ENCODE measurements at regions not wholly inside any gene's neighbourhood (a gene's known extent, or its start where the extent isn't known, plus 50 kb on each side); places are given as distances from the start of the nearest gene placed in this dataset.
A peak's percentile ranks its signal among the peaks of the same experiment; 100 is the strongest.

DNA sequence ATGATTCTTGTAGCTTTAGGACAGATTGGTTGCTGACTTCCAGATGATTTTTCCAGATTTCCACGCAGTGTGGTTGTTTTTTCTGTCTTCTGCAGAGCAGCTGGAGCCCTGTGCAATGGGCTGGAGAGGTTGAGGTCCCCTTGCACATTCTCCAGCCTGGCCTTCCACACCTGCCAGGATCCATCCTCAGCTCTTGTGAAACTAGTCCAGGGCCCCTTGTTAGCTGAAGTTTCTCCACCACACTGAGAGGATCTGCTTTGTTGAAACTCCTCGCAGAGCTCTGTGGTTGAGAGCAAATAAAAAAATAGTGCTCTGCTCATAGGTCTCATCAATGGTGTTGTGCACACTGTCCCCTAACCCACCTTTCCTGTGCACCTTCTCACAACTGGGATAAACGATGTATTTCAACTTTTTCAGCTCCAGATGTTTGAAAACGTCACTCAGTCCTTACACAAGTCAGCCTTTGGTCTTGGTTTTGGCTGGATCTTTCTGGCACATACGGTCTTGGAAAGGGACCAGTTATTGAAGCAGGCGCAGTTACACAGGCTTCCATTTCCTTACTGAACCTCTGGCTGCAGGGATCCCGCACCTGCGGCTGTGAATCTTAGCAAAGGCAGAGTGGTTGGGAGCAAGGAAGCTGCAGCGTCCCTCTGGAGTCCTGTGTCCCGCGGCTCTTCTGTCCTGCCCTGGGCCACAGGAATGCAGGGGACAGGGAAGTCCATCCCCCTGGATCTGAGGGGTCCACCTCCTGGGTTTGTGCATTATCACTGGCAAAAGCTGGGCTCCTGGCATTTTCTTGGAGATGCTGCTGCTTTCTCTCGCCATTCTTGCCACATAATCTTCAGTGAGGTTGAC, 272.0 kb upstream of the DSEL start:
- H3K4me3 ChIP-seq (ENCODE audit: control insufficient read depth, low read depth, low read length): no peak overlapping the region
- DNase-seq (ENCODE audit: low read depth): no peak
- TF ChIP-seq, protein P1, sequence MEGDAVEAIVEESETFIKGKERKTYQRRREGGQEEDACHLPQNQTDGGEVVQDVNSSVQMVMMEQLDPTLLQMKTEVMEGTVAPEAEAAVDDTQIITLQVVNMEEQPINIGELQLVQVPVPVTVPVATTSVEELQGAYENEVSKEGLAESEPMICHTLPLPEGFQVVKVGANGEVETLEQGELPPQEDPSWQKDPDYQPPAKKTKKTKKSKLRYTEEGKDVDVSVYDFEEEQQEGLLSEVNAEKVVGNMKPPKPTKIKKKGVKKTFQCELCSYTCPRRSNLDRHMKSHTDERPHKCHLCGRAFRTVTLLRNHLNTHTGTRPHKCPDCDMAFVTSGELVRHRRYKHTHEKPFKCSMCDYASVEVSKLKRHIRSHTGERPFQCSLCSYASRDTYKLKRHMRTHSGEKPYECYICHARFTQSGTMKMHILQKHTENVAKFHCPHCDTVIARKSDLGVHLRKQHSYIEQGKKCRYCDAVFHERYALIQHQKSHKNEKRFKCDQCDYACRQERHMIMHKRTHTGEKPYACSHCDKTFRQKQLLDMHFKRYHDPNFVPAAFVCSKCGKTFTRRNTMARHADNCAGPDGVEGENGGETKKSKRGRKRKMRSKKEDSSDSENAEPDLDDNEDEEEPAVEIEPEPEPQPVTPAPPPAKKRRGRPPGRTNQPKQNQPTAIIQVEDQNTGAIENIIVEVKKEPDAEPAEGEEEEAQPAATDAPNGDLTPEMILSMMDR (IDR thresholded peaks at IDR 0.05; ENCODE audit: control insufficient read depth, insufficient read depth, low read depth, low read length, missing control alignments): no peak

DNA sequence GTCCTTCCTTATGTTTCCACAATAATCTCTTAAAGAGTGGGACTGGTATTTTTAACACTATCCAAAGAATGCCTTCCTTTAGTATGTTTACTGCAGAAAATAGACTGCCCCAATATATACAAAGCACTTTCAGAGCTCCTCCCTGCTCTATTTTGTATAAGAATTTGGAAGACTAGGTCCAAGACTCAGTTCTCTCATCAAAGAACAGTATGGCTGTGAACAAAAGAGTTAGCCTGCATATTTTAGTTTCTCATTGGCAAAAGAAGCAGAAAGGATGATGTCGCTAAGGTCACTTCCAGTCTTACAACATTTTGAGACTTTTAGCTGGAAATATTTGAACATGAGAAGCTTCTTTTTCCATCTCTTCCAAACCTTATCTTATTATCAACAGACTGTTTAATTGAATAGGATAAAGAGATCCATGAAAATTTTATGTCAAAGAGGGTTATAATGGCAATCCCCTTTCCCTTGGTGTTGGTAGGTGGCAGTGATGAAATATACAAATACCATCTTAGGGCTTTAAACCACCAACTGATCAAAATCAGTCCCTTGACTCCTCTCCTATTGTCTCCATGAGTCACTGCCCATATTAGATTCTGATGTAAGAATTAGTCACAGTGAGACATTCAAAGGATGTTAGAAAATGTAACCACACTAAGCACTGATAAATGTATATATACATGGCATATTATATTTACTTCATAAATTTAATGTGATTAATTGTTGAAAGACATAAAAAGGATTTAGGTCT, 266.9 kb upstream of the DSEL start:
- peak; percentile 80 for DNase-seq (ENCODE audit: low read depth)
- no peak overlapping the region for H3K4me3 ChIP-seq (ENCODE audit: control insufficient read depth, low read depth, low read length)
- TF ChIP-seq, protein P1 (IDR thresholded peaks at IDR 0.05; ENCODE audit: control insufficient read depth, insufficient read depth, low read depth, low read length, missing control alignments): no peak

DNA sequence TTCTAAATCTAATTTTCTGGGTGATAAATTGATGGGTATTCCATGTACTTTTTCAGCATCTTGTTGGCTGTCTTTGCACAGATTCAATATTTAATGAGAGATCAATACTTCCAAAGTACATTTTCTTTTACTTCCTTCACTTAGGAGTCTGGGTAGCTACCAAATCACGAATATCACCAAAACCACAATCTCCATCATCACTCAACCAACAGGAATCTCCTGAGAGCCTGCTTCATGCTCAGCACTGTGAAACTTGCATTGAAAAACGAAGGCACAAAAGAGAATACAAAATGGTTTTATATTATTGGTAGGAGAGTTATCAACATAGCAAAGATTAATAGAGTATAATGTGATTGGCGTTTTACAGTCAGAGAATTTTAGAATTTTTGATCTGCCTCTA, 261.5 kb upstream of the DSEL start:
- TF ChIP-seq, protein P1 (IDR thresholded peaks at IDR 0.05; ENCODE audit: control insufficient read depth, insufficient read depth, low read depth, low read length, missing control alignments): no peak

DNA sequence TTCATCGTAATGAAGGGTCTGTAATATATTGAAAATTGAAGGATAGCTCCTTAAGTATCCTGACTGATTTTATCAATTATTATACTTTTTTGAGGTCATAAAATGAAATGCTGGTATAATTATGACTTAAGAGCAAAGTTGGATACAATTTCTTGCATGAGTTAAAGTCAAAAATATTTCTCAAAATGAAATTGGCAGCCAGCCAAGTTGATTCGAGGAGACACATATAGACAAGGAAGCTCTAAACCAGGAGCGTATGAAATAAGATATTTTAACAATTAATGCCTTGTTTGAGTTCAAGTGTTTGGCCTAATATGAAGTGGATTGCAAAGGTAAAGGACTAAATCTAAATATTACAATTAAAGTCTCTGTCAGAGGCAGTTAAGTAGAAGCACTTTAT, 260.4 kb upstream of the DSEL start:
- H3K4me3 ChIP-seq (ENCODE audit: control insufficient read depth, low read depth, low read length): no peak overlapping the region
- TF ChIP-seq, protein P1 (IDR thresholded peaks at IDR 0.05; ENCODE audit: control insufficient read depth, insufficient read depth, low read depth, low read length, missing control alignments): no peak
- DNase-seq (ENCODE audit: low read depth): no peak

More for the DNA sequence above, 261.5 kb upstream of the DSEL start:
- no peak for DNase-seq (ENCODE audit: low read depth)
- H3K4me3 ChIP-seq (ENCODE audit: control insufficient read depth, low read depth, low read length): no peak overlapping the region

DNA sequence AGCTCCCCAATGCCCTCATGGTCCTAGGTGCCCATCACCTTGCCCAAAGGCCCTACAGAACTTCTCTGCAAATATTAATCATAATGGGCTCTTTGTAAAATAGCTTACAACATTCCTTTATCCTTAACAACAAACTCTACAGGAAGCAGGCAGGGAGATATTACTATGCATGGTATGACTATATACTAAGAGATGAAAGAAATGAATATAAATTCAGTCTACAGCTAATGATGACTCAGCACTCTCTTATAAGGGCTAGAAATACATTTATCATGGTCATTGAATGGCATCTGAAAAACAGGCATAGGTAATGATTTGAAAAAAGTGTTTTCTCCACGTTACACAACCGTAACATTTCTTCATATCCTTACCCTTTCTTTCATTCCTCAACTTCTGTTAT, 254.8 kb upstream of the DSEL start:
- H3K4me3 ChIP-seq (ENCODE audit: control insufficient read depth, low read depth, low read length): no peak overlapping the region
- TF ChIP-seq, protein P1 (IDR thresholded peaks at IDR 0.05; ENCODE audit: control insufficient read depth, insufficient read depth, low read depth, low read length, missing control alignments): no peak
- no peak for DNase-seq (ENCODE audit: low read depth)

DNA sequence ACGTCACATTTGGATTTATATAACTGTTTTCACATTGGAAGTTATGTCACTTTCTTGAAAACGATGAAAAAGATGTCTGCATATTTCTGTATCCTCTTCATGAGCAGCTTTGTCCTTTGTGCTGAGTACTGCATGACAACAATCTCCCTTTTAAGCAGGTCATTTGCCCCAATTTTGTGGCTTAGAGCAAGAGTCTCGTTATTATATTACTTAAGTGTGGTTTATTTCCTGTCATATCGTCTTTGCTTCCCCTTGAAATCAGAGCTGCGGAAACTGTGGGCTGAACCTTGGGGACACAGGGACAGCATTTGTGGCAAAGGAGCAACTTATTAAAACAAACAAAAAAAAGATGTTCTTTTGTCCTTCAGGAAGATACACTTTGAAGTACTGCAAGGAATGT, 254.0 kb upstream of the DSEL start:
- DNase-seq (ENCODE audit: low read depth): no peak
- TF ChIP-seq, protein P1 (IDR thresholded peaks at IDR 0.05; ENCODE audit: control insufficient read depth, insufficient read depth, low read depth, low read length, missing control alignments): no peak
- H3K4me3 ChIP-seq (ENCODE audit: control insufficient read depth, low read depth, low read length): no peak overlapping the region

Measured in AG09309 (cell line).